ENCODE measurements at regions not wholly inside any gene's neighbourhood (a gene's known extent, or its start where the extent isn't known, plus 50 kb on each side); places are given as distances from the start of the nearest gene placed in this dataset.

DNA sequence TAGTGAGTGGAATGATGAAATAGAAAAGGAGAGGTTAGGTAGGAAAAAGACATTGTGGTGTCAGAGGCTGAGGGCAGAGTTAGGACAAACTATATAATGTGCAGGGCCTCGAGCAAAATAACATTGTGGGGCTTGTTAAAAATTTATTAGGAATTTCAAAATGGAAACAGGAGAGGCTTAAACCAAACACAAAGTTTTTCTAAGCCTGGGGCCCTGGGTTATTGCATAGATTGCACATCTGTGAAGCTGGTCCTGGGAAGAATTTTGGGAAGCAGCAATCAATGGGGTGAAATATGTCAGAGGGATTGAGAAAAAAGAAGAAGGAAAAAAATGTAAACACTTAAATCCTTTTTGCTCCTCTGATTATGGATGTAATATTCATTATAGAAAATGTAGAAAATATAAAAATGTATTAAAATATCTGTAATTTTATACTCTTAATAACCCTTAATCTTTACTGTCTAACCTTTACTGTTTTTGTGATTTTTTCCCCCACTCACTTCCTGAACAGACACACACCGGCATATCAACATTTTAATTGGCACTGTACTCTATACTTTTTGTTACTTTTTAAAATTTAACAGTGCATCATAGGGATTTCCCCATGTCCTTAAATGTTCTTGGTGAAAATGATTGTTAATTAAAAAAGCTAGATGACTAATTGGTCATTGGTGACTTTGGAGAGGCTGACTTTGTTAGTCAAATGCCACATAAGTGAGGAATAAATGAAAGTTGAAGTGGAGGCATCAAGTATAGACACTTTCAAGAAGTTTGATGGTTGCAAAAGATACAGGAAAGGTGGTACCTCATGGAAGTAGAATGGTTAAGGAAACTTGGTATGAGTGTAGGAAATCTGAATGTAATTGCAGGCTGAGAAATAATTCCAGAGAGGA, 183.4 kb downstream of the NFKBIZ start:
- H4K20me1 ChIP-seq (ENCODE audit: insufficient read depth): no peaks in the 10 kb centered on the region
- H3K4me3 ChIP-seq (IDR thresholded peaks at IDR 0.05; ENCODE audit: insufficient read depth, low read depth, low read length): no peak overlapping the region
- no peaks in the 10 kb centered on the region for H3K36me3 ChIP-seq (ENCODE audit: insufficient read depth)
- no peaks in the 10 kb centered on the region for H3K79me2 ChIP-seq (ENCODE audit: insufficient read depth, low read depth)
- no peak overlapping the region for H3K27ac ChIP-seq
- H2AFZ ChIP-seq (ENCODE audit: low read depth): no peak overlapping the region
- H3K9ac ChIP-seq: no peak overlapping the region
- no peaks in the 10 kb centered on the region for H3K27me3 ChIP-seq (ENCODE audit: insufficient read depth, low read depth)
- TF ChIP-seq, protein P1, sequence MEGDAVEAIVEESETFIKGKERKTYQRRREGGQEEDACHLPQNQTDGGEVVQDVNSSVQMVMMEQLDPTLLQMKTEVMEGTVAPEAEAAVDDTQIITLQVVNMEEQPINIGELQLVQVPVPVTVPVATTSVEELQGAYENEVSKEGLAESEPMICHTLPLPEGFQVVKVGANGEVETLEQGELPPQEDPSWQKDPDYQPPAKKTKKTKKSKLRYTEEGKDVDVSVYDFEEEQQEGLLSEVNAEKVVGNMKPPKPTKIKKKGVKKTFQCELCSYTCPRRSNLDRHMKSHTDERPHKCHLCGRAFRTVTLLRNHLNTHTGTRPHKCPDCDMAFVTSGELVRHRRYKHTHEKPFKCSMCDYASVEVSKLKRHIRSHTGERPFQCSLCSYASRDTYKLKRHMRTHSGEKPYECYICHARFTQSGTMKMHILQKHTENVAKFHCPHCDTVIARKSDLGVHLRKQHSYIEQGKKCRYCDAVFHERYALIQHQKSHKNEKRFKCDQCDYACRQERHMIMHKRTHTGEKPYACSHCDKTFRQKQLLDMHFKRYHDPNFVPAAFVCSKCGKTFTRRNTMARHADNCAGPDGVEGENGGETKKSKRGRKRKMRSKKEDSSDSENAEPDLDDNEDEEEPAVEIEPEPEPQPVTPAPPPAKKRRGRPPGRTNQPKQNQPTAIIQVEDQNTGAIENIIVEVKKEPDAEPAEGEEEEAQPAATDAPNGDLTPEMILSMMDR (conservative IDR thresholded peaks at IDR 0.05; ENCODE audit: low read depth, low read length): no peak
- no peaks in the 10 kb centered on the region for H3K4me1 ChIP-seq (ENCODE audit: low read depth, poor library complexity, severe bottlenecking)
- no peak overlapping the region for H3K4me2 ChIP-seq

DNA sequence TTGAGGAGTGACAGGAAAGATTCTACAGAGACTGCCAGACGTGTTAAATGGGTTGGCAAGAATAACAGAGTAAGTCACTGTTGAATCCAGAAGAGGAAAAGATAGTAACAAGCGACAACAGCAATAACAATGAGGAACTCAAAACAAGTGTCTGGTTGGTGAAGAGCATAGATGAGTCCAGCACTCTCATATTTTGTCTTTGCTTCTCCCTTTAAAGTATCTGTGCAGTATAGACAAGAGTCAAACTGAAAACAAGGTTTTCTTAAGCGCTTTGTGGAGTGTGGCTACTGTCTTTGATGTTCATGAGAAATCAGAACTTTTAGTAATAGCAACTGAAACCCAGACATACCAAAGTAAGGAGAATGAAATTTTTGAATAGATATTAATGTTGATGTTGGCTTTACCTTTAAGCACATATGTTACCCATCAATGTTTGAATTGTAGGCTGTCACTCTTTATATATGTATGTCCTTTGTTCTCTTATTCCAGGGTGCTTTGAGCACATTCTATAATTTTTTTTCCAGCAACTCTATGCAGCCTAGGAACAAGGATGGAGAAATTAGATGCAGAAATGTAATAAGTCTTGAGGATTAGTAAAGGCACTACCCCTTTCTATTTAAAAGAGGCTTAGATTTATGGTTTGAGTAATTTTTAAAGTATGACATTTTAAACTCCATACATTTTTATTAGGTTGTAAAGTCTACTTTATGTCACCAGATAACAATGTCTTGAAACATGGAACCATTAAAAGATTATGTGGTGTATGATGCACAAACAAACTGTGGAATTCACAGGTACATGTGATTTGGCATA, 185.5 kb downstream of the NFKBIZ start:
- Histone ChIP-seq H3K9ac (no peak overlapping the region), H3K27ac (no peak overlapping the region), H3K36me3 (ENCODE audit: insufficient read depth) (no peaks in the 10 kb centered on the region), H2AFZ (ENCODE audit: low read depth) (no peak overlapping the region), H3K4me3 (IDR thresholded peaks at IDR 0.05; ENCODE audit: insufficient read depth, low read depth, low read length) (no peak overlapping the region), H3K4me2 (no peak overlapping the region), H3K79me2 (ENCODE audit: insufficient read depth, low read depth) (no peaks in the 10 kb centered on the region), H3K4me1 (ENCODE audit: low read depth, poor library complexity, severe bottlenecking) (no peaks in the 10 kb centered on the region), H3K27me3 (ENCODE audit: insufficient read depth, low read depth) (no peaks in the 10 kb centered on the region), H4K20me1 (ENCODE audit: insufficient read depth) (no peaks in the 10 kb centered on the region)
- TF ChIP-seq, protein P1 (conservative IDR thresholded peaks at IDR 0.05; ENCODE audit: low read depth, low read length): no peak

DNA sequence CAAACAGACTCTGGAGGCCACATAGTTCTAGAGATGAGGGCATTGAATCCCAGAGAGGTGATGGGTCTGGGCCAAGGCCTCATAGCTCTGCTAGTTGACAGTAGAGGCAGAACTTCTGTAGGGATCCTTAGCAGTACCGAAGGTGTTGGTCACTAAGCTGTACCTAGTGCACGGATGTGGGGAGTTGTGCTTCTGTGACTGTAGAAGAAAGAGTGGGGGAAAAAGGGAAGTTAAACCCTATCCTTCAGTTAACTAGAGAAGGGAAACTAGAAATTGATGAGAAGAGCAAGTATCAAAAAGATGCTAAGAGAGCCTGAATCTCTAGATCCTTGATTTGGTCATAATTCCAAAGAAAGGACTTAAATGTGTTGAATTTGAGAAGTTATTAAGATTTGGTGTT, 186.7 kb downstream of the NFKBIZ start:
- Histone ChIP-seq H3K27ac (no peak overlapping the region), H3K4me1 (ENCODE audit: low read depth, poor library complexity, severe bottlenecking) (no peaks in the 10 kb centered on the region)
- TF ChIP-seq, protein P1 (conservative IDR thresholded peaks at IDR 0.05; ENCODE audit: low read depth, low read length): no peak

DNA sequence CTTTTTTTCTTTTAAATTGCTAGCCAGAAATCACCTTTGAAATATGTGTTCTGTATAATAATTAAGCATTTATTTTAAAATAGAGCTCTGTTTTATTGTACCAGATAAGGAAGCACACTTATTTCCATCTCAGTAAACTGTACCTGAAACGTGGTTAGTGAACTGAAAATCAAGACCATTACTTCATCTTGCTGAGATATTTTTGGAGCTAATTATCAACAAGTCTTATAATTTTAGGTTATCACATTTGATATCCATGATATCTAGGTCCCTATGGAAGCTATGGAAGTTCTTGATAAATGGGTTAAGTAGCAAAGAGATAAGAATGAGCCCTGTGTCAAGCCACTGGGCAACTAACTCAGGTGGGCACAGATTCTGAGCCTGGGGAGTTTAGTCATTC, 187.2 kb downstream of the NFKBIZ start:
- Histone ChIP-seq H3K79me2 (ENCODE audit: insufficient read depth, low read depth) (no peaks in the 10 kb centered on the region), H2AFZ (ENCODE audit: low read depth) (no peak overlapping the region), H3K9ac (no peak overlapping the region), H3K4me1 (ENCODE audit: low read depth, poor library complexity, severe bottlenecking) (no peaks in the 10 kb centered on the region), H4K20me1 (ENCODE audit: insufficient read depth) (no peaks in the 10 kb centered on the region), H3K4me3 (IDR thresholded peaks at IDR 0.05; ENCODE audit: insufficient read depth, low read depth, low read length) (no peak overlapping the region), H3K27me3 (ENCODE audit: insufficient read depth, low read depth) (no peaks in the 10 kb centered on the region), H3K27ac (no peak overlapping the region), H3K36me3 (ENCODE audit: insufficient read depth) (no peaks in the 10 kb centered on the region), H3K4me2 (no peak overlapping the region)
- TF ChIP-seq, protein P1 (conservative IDR thresholded peaks at IDR 0.05; ENCODE audit: low read depth, low read length): no peak

More for the DNA sequence above, 186.7 kb downstream of the NFKBIZ start:
- H3K36me3 ChIP-seq (ENCODE audit: insufficient read depth): no peaks in the 10 kb centered on the region
- H3K9ac ChIP-seq: no peak overlapping the region
- no peak overlapping the region for H3K4me2 ChIP-seq
- H3K4me3 ChIP-seq (IDR thresholded peaks at IDR 0.05; ENCODE audit: insufficient read depth, low read depth, low read length): no peak overlapping the region
- H4K20me1 ChIP-seq (ENCODE audit: insufficient read depth): no peaks in the 10 kb centered on the region
- no peaks in the 10 kb centered on the region for H3K79me2 ChIP-seq (ENCODE audit: insufficient read depth, low read depth)
- no peaks in the 10 kb centered on the region for H3K27me3 ChIP-seq (ENCODE audit: insufficient read depth, low read depth)
- H2AFZ ChIP-seq (ENCODE audit: low read depth): no peak overlapping the region
